Activated CD4-positive, alpha-beta T cell treated with anti-CD3 and anti-CD28 coated beads, Interleukin-2, Interleukin-6, amounts not matched to agents 100 ng/mL and 50 ng/mL, durations not matched to agents 16 hours and 8 hours (primary cell): ENCODE measurements at regions not wholly inside any gene's neighbourhood (a gene's known extent, or its start where the extent isn't known, plus 50 kb on each side); places are given as distances from the start of the nearest gene placed in this dataset.
"Not testable (repeated sequence)": the region's sequence is repeated elsewhere in the genome, so short reads cannot be mapped to it uniquely, and the experiment has no call there.

ENCODE experiments used
- DNase-seq: peaks from one replicate; pipeline ENCODE4 v3.0.0-alpha.2; 2020

DNA sequence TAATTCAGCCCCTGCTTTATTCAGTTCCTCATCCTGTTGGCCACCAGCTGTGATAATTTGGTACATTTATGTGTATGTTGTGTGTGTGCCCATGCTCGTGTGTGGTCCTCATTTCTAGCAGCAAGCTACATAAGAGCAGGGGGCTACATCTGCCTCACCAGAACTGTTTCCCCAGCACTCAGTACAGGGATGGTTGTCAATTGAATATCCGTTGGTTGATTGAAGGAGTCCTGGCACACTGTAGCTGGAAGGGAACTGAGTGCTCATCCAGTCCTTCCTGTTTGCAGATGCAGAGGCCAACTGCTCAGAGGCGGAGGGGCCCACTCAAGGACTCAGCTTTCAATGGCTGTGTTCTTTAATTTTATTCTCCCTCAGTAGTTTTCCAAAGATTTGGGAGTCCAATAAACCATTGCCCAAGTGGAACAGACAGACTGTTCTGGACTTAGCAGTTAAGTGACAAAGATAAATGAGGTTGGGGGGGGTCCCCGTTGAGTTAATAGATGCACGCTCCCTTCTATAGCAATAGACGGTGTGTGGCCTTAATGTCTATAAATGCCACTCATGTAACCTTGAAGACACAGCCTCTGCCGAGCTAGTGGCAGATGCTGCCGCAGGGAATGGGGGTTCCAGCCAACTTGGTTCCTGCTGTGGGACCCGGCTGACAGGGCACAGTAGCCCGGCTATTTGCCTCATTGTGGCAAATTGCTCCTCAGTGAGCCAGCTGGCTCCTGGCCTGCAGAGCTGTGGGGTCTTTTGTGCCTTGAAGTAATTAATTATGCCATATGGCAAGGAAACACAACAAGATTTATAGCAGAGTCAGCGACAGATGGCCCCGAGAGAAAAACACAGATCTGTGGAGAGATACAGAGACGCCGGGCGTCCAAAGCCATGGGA, 71.4 kb upstream of the GRK3 start:
- DNase-seq, result no peak

DNA sequence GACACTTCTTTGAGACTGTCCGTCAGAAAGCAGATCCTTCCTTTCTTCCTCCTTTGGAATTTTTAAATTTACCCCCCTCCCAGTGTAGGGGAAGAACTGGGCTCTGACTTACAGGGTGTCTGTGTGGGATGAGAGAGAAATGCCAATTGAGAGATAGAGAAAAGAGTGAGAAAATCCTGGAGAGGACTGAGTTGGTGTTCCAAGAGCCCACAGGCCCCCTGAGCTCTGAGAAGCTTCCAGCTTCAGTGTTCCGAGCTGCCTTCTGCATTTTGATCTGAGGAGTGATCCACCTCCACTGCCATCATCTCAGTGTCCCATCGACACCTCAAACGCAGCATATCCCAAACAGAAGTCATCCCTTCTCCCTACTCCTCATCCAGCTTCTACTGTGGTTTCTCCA, 70.7 kb upstream of the GRK3 start:
- no peak for DNase-seq

GRCh38 chr22:25494774-25495173, 69.7 kb upstream of the GRK3 start:
- peak; percentile 10 for DNase-seq

DNA sequence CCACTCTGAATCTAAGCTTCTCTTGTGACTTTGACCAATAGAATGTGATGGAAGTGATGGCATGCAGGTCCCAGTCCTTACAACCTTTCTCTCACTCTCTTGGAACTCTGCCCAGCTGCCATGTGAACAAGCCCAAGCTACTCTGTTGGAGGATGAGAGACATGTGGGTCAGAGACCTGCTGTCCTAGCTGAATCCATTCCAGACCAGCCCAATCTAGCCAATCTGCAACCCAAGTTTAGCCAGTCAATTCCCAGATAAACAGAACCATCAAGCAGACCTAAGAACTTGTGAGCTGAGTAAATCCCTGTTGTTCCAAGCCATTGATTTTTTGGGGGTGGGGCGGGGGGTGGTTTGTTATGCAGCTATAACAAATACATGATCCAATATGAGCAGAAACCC, 69.2 kb upstream of the GRK3 start:
- DNase-seq, result no peak

DNA sequence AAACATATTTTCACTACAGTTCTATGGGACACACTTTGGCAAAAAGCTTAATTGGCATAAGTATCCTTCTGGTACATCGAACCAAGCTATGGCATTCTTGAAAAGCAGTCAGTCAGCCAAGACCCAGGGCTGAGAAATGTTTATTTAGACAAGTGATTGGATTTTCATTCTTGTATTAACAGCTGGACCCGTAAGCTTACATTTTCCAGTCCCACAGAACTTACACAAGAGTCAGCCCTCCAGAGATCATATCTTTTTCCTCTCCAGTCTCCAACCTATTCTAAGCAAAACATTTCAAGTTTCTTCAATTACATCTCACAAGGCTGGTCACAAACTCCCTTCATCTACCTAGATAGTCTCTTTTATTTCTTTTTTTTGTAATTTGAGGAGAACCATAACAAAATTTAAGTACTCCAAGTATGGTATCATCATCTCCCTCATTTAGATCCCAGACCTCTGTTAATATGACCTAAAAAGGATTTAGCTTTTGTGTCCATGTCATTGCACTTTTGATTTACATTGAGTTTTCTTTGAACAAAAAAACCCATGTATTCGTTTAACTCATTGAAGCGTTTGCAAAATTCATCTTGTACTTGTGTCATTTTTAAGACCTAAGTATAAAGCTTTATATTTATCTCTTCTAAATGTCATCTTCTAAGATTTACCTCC, 67.9 kb upstream of the GRK3 start:
- DNase-seq, result no peak

GRCh38 chr22:25497181-25497641, 67.3 kb upstream of the GRK3 start:
- DNase-seq, result no peak

GRCh38 chr22:25497716-25498115, 66.8 kb upstream of the GRK3 start:
- no peak for DNase-seq

GRCh38 chr22:25500671-25501070, 63.8 kb upstream of the GRK3 start:
- not testable (repeated sequence) for DNase-seq

DNA sequence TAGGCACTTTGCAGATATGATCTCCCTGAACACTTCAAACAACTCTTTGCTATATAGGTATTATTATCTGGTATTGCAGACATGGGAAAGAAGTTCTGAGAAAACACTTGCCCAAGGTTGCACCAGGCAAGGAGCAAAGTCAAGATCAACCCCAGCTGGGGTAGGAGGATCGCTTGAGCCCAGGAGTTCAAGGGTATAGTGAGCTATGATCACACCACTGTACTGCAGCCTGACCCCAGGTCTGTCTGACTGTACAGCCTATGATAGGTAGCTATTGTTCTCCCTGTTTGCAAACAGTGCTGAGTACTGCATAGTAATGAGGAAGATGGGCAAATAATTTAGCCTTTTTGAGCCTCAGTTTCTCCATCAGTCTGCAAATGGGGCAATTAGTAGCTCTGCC, 60.5 kb upstream of the GRK3 start:
- not testable (repeated sequence) for DNase-seq

GRCh38 chr22:25508161-25508560, 56.3 kb upstream of the GRK3 start:
- no peak for DNase-seq

GRCh38 chr22:25508761-25509321, 55.6 kb upstream of the GRK3 start:
- no peak for DNase-seq

DNA sequence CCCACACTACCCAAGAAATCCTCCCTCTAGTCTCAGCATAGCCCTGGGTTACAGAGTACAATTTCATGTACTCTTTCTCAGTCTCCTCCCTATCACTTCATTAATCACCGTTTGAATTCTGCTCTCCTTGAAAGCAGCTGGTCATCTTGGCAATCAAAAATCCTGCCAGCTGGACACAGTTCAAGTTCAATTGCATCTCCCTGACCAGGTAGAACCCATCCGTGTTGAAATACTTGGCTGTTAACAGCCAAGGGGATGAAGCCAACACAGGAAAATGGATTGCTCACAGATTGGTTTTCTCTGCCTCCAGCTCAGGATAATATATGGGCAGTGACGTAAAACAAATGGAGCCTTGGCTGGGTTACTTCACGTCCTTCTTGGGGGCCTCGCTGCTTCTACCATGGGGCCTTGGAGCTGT, 55.1 kb upstream of the GRK3 start:
- DNase-seq, result no peak

- no peak for DNase-seq
These were observed 53.6 kb upstream of the GRK3 start for GRCh38 chr22:25510876-25511275.

- DNase-seq, result no peak
These were observed 52.8 kb upstream of the GRK3 start for GRCh38 chr22:25511725-25512124.

DNA sequence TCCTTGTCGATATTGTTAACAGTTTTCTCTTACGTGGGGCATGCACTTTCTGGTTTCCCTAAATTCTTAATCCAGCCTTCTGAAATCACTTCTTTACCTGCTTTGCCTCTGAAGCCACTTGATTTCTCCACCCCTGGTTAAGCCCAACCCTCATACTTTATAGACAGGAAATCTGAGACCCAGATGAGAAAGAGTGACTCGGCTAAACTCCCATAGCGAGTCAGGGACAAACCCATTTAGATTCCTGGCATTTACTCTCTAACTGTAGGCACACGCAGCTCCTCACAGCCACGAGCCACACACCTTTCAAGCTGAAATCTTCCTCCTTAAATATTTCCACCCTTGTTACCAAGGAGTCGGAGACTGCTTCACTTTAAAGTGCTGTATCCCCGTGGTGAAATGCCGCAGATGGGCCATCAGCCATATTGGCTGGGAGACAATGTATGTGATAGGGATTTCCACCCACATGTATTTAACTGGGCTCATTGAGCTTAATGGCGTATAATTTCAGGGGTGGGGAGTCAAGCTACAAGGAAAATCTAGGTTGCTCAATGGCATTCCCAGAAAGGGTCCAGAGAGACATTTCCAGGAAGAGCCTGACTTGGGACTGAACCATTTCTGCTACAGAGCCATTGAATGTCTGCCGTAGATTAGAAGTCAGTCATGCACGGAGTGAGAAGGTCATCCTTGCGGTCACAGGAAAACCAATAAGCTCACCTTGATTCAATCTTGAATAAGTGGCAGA, 49.9 kb upstream of the GRK3 start:
- no peak for DNase-seq
